ENCODE measurements at regions not wholly inside any gene's neighbourhood (a gene's known extent, or its start where the extent isn't known, plus 50 kb on each side); places are given as distances from the start of the nearest gene placed in this dataset.
A peak's percentile ranks its signal among the peaks of the same experiment; 100 is the strongest.

- Histone ChIP-seq H3K4me1 (replicated peaks in 1 of 2; ENCODE audit: control insufficient read depth in 2 of 2, insufficient read depth in 2 of 2, low read length in 2 of 2) (no peaks in the 10 kb centered on the region), H3K27ac (ENCODE audit: extremely low read depth, low read depth, low read length) (no peak overlapping the region), H3K27me3 (ENCODE audit: control insufficient read depth in 2 of 2, insufficient read depth in 2 of 2, low read length in 2 of 2) (0 out of 5 replicates have a peak, but pooled peaks cover 0 to 3% of the 10 kb centered on the region in 2 experiments), H3K9me1 (ENCODE audit: control insufficient read depth, insufficient read depth, low read length) (no peaks in the 10 kb centered on the region), H3K4me2 (ENCODE audit: insufficient read depth, low read length) (no peak overlapping the region), H3K79me2 (ENCODE audit: control insufficient read depth, insufficient read depth, low read length) (no peaks in the 10 kb centered on the region), H3K9ac (ENCODE audit: insufficient read depth in 1 of 2, low read depth in 2 of 2, low read length in 2 of 2) (no peak overlapping the region), H3K36me3 (ENCODE audit: control insufficient read depth, insufficient read depth, low read length) (no peaks in the 10 kb centered on the region), H2AFZ (ENCODE audit: low read depth, low read length) (no peak overlapping the region), H3K4me3 (no peak overlapping the region), H4K20me1 (replicated peaks; ENCODE audit: control insufficient read depth, insufficient read depth, low read length) (no peaks in the 10 kb centered on the region), H3K9me3 (replicated peaks; ENCODE audit: control insufficient read depth, insufficient read depth, low read depth, low read length) (no peaks in the 10 kb centered on the region)
- DNase-seq (ENCODE audit: extremely low read depth in 1 of 4, low spot score in 3 of 4) (no peak), FAIRE-seq (peak; percentile 42), ATAC-seq (no peak)
- ChIA-PET CTCF (ENCODE audit: low intra/inter-chr PET ratio) (no interaction called here), POLR2A (no interaction called here)
- intact Hi-C loops (cut with micrococcal nuclease) (no loop called here), in situ Hi-C loops (cut with MboI) (no loop called here)
- no TSS peak for BruUV-seq (replicated peaks)
- TF ChIP-seq MNT (conservative IDR thresholded peaks at IDR 0.05) (no peak), CEBPG (CRISPR knock-in tag; IDR thresholded peaks at IDR 0.05) (no peak), CEBPG (tag; conservative IDR thresholded peaks at IDR 0.05 in 1 of 2, IDR thresholded peaks at IDR 0.05 in 1 of 2) (peak; percentile 47 to 61; a peak in 3 of 4 replicates), ZNF121 (CRISPR knock-in tag; conservative IDR thresholded peaks at IDR 0.05) (no peak), ZBTB26 (CRISPR knock-in tag; IDR thresholded peaks at IDR 0.05) (no peak), CEBPB (tag; IDR thresholded peaks at IDR 0.05) (0 out of 2 replicates have a peak, but pooled peaks have one; percentile 31)
- WGBS (ENCODE audit: insufficient coverage, low coverage, missing lambda C conversion rate): 19% methylated on average over 1 of the region's 1 CpG
These were observed 56.9 kb upstream of the VCAN start for GRCh38 chr5:83414601-83415000.
